ENCODE measurements at regions not wholly inside any gene's neighbourhood (a gene's known extent, or its start where the extent isn't known, plus 50 kb on each side); places are given as distances from the start of the nearest gene placed in this dataset.
"Not testable (repeated sequence)": the region's sequence is repeated elsewhere in the genome, so short reads cannot be mapped to it uniquely, and the experiment has no call there.

GRCh38 chr15:58298879-58299850 is 132.6 kb upstream of the LIPC start:
- DNase-seq = no peak

GRCh38 chr15:58302832-58303231 is 129.0 kb upstream of the LIPC start:
- DNase-seq = no peak

- no peak for DNase-seq
Observed at GRCh38 chr15:58303236-58303635, 128.6 kb upstream of the LIPC start.

GRCh38 chr15:58306591-58307312 is 125.0 kb upstream of the LIPC start:
- DNase-seq = no peak

GRCh38 chr15:58307313-58307961 is 124.4 kb upstream of the LIPC start:
- DNase-seq = no peak

- no peak for DNase-seq
Observed at GRCh38 chr15:58308742-58309355, 122.9 kb upstream of the LIPC start.

- DNase-seq = no peak
Observed at GRCh38 chr15:58309963-58310928, 121.5 kb upstream of the LIPC start.

GRCh38 chr15:58311556-58311955 is 120.2 kb upstream of the LIPC start:
- no peak for DNase-seq

GRCh38 chr15:58312031-58312430 is 119.8 kb upstream of the LIPC start:
- no peak for DNase-seq

- no peak for DNase-seq
Observed at GRCh38 chr15:58313304-58313703, 118.5 kb upstream of the LIPC start.

- DNase-seq = no peak
Observed at GRCh38 chr15:58313810-58314592, 117.8 kb upstream of the LIPC start.

GRCh38 chr15:58314593-58315216 is 117.1 kb upstream of the LIPC start:
- DNase-seq = no peak

- no peak for DNase-seq
Observed at GRCh38 chr15:58318517-58318916, 113.3 kb upstream of the LIPC start.

GRCh38 chr15:58321034-58321433 is 110.8 kb upstream of the LIPC start:
- no peak for DNase-seq

- no peak for DNase-seq
Observed at GRCh38 chr15:58322253-58322652, 109.5 kb upstream of the LIPC start.

- not testable (repeated sequence) for DNase-seq
Observed at GRCh38 chr15:58323321-58323720, 108.5 kb upstream of the LIPC start.

- no peak for DNase-seq
Observed at GRCh38 chr15:58324533-58324932, 107.3 kb upstream of the LIPC start.

- DNase-seq = no peak
Observed at GRCh38 chr15:58327958-58328357, 103.8 kb upstream of the LIPC start.

GRCh38 chr15:58329211-58329610 is 102.6 kb upstream of the LIPC start:
- no peak for DNase-seq
